PC-3 (cell line): ENCODE measurements at regions not wholly inside any gene's neighbourhood (a gene's known extent, or its start where the extent isn't known, plus 50 kb on each side); places are given as distances from the start of the nearest gene placed in this dataset.

Source experiments
- ATAC-seq: fragments of 200-7000 bp; cut with Tn5 transposase; 2 replicates; pipeline ENCODE4 v1.9.1; 2020; ENCODE audit warnings: mild to moderate bottlenecking, moderate library complexity
- BruUV-seq: library from RNA; stranded (reverse); fragments of 400-500 nt; replicated peaks from 2 replicates; lab custom pipeline; 2021; lab: Mats Ljungman, UMichigan
- CTCF ChIA-PET: fragments of 300-600 bp; sonication (Branson Sonifier 250); formaldehyde crosslinking; loops from one replicate; lab custom pipeline; 2022; ENCODE audit warnings: antibody characterized with exemption; lab: Charles Lee
- POLR2A ChIA-PET: fragments of 300-600 bp; sonication (Branson Sonifier 250); formaldehyde crosslinking; loops from one replicate; lab custom pipeline; 2022; ENCODE audit warnings: antibody characterized with exemption; ENCODE audit not compliant: unreplicated experiment; lab: Charles Lee
- DNase-seq: peaks from one replicate; pipeline ENCODE4 v3.0.0-alpha.2; 2015
- H2AFZ ChIP-seq: fragments of 300-600 bp; sonication (generic); 2 replicates; pipeline ENCODE4 v1.6.0; 2016; ENCODE audit warnings: antibody characterized with exemption, low read length
- H3F3A ChIP-seq: fragments of 300-600 bp; sonication (generic); one replicate; pipeline ENCODE4 v1.6.0; 2017; ENCODE audit warnings: antibody characterized with exemption, low read length, control low read depth, mild to moderate bottlenecking; ENCODE audit not compliant: unreplicated experiment
- H3K27ac ChIP-seq: fragments of 300-600 bp; sonication (generic); 2 replicates; pipeline ENCODE4 v1.5.1; 2016; ENCODE audit warnings: mild to moderate bottlenecking, low read length
- H3K27me3 ChIP-seq: fragments of 300-600 bp; sonication (generic); 2 replicates; pipeline ENCODE4 v1.6.1; 2016; ENCODE audit warnings: low read length, mixed read lengths
- H3K36me3 ChIP-seq: fragments of 300-600 bp; sonication (generic); 2 replicates; pipeline ENCODE4 v1.6.1; 2016; ENCODE audit warnings: low read depth, mixed run types, low read length, mixed read lengths
- H3K4me1 ChIP-seq: fragments of 300-600 bp; sonication (generic); 2 replicates; pipeline ENCODE4 v1.5.1; 2016; ENCODE audit warnings: low read length; ENCODE audit not compliant: insufficient read depth
- H3K4me2 ChIP-seq: fragments of 300-600 bp; sonication (generic); 2 replicates; pipeline ENCODE4 v1.6.0; 2016; ENCODE audit warnings: low read length
- H3K4me3 ChIP-seq: fragments of 300-600 bp; sonication (generic); 2 replicates; pipeline ENCODE4 v1.5.1; 2016; ENCODE audit warnings: mild to moderate bottlenecking, low read length, mixed read lengths
- H3K79me2 ChIP-seq: fragments of 300-600 bp; sonication (generic); 2 replicates; pipeline ENCODE4 v1.6.1; 2017; ENCODE audit warnings: low read length, mixed read lengths
- H3K9ac ChIP-seq: fragments of 300-600 bp; sonication (generic); 2 replicates; pipeline ENCODE4 v1.6.0; 2016; ENCODE audit warnings: mild to moderate bottlenecking, low read length
- H3K9me2 ChIP-seq: fragments of 300-600 bp; sonication (generic); replicated peaks from 2 replicates; pipeline ENCODE4 v1.6.1; 2016; ENCODE audit warnings: mixed run types, low read length, mixed read lengths
- H3K9me3 ChIP-seq: fragments of 300-600 bp; sonication (generic); 2 replicates; pipeline ENCODE4 v1.6.1; 2016; ENCODE audit warnings: low read length, mixed read lengths
- H4K20me1 ChIP-seq: fragments of 300-600 bp; sonication (generic); 2 replicates; pipeline ENCODE4 v1.6.1; 2016; ENCODE audit warnings: low read length, mixed read lengths
- EZH2 ChIP-seq: fragments of 300-600 bp; sonication (generic); IDR thresholded peaks from one replicate; pipeline ENCODE4 v1.6.1; 2017; ENCODE audit warnings: antibody characterized with exemption, mild to moderate bottlenecking, low read length; ENCODE audit not compliant: unreplicated experiment
- EZH2phosphoT487 ChIP-seq: fragments of 300-600 bp; sonication (generic); IDR thresholded peaks from 2 replicates; pipeline ENCODE4 v1.6.1; 2018; ENCODE audit warnings: mild to moderate bottlenecking, antibody characterized with exemption, low read length, borderline replicate concordance
- intact Hi-C: fragments of 100-400 bp; cut with micrococcal nuclease; formaldehyde crosslinking; loops from 2 replicates; pipeline ENCODE4 v1.9.0; 2023
- TF ChIP-seq, protein P1 (sequence below): fragments of 300-600 bp; sonication (generic); conservative IDR thresholded peaks from 2 replicates; pipeline ENCODE4 v1.5.1; 2017; ENCODE audit warnings: antibody characterized with exemption, low read depth, mild to moderate bottlenecking, low read length

DNA sequence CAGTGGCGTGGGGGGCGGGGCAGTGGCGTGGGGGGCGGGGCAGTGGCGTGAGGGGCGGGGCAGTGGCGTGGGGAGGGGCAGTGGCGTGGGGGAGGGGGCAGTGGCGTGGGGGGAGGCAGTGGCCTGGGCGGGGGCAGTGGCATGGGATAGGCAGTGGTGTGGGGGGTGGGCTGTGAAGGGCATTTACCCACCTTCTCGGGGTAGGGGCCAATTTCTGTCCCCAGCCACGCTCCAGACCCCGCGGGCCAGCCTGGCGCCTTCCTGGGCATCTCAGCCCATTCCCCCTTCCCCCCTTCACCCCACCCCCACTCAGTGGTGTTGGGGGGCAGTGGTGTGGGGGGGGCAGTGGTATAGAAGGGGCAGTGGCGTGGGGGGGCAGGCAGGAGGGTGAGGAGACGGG is 92.7 kb downstream of the LITAF start:
- Histone ChIP-seq H3K27ac (no peak overlapping the region), H3K9me3 (no peaks in the 10 kb centered on the region), H3K4me2 (no peak overlapping the region), H3K36me3 (no peaks in the 10 kb centered on the region), H4K20me1 (no peaks in the 10 kb centered on the region), H3K9me2 (no peaks in the 10 kb centered on the region), H2AFZ (no peak overlapping the region), H3K4me1 (peaks cover 17% of the 10 kb centered on the region), H3K79me2 (no peaks in the 10 kb centered on the region), H3K27me3 (no peaks in the 10 kb centered on the region), H3F3A (no peaks in the 10 kb centered on the region), H3K9ac (no peak overlapping the region), H3K4me3 (no peak overlapping the region)
- ATAC-seq (no peak), DNase-seq (no peak)
- no TSS peak for BruUV-seq
- POLR2A ChIA-PET, result no interaction called here
- CTCF ChIA-PET, result no interaction called here
- TF ChIP-seq EZH2phosphoT487 (no peak), EZH2 (no peak)
- TF ChIP-seq, protein P1, sequence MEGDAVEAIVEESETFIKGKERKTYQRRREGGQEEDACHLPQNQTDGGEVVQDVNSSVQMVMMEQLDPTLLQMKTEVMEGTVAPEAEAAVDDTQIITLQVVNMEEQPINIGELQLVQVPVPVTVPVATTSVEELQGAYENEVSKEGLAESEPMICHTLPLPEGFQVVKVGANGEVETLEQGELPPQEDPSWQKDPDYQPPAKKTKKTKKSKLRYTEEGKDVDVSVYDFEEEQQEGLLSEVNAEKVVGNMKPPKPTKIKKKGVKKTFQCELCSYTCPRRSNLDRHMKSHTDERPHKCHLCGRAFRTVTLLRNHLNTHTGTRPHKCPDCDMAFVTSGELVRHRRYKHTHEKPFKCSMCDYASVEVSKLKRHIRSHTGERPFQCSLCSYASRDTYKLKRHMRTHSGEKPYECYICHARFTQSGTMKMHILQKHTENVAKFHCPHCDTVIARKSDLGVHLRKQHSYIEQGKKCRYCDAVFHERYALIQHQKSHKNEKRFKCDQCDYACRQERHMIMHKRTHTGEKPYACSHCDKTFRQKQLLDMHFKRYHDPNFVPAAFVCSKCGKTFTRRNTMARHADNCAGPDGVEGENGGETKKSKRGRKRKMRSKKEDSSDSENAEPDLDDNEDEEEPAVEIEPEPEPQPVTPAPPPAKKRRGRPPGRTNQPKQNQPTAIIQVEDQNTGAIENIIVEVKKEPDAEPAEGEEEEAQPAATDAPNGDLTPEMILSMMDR, result no peak
- intact Hi-C loops, result no loop called here

DNA sequence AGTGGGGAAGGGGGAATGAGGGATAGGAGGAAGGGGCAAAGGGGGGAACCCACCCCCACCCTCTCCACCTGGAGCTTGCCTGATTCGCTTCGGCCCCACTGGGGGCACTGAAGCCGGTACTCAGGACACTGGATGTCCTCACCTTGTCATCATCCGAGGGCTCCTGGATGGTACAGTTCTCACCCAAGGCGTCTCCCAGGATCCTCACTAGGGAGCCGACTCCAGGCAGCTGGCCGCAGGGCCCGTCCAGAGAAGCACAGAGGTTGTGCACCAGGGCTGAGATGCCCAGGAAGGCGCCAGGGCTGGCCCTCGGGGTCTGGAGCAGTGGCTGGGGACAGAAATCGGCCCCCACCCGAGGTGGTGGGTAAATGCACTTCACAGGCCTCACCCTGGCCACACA is 92.3 kb downstream of the LITAF start:
- no peak for DNase-seq
- intact Hi-C loops, result no loop called here
- Histone ChIP-seq H3K9me2 (no peaks in the 10 kb centered on the region), H3K36me3 (no peaks in the 10 kb centered on the region), H3K9me3 (no peaks in the 10 kb centered on the region), H3F3A (no peaks in the 10 kb centered on the region), H2AFZ (no peak overlapping the region), H3K4me1 (peaks cover 17% of the 10 kb centered on the region), H3K27me3 (no peaks in the 10 kb centered on the region), H3K9ac (no peak overlapping the region), H3K79me2 (no peaks in the 10 kb centered on the region), H3K4me2 (no peak overlapping the region), H3K27ac (no peak overlapping the region), H4K20me1 (no peaks in the 10 kb centered on the region), H3K4me3 (no peak overlapping the region)
- no peak for ATAC-seq
- ChIA-PET POLR2A (no interaction called here), CTCF (no interaction called here)
- BruUV-seq, result no TSS peak
- TF ChIP-seq, protein P1, result no peak
- TF ChIP-seq EZH2phosphoT487 (no peak), EZH2 (no peak)

DNA sequence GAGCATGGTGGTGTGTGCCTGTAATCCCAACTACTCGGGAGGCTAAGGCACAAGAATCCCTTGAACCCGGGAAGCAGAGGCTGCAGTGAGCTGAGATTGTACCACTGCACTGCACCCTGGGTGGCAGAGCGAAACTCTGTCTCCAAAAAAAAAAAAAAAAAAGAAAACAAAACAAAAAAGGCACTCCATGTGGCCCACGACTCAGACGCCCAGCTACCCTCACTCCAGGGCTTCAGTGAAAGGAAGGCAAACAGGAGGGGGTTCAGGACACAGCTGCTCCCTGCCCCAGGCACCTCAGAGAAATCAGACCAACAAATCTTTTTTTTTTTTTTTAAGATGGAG is 91.7 kb downstream of the LITAF start:
- no peaks in the 10 kb centered on the region for H3K9me2 ChIP-seq
- H3K79me2 ChIP-seq, result no peaks in the 10 kb centered on the region
- no peak overlapping the region for H3K27ac ChIP-seq
- no peak overlapping the region for H2AFZ ChIP-seq
- DNase-seq (no peak), ATAC-seq (no peak)
- no peaks in the 10 kb centered on the region for H3K27me3 ChIP-seq
- no peaks in the 10 kb centered on the region for H3F3A ChIP-seq
- TF ChIP-seq, protein P1, result no peak
- peaks cover 17% of the 10 kb centered on the region for H3K4me1 ChIP-seq
- H4K20me1 ChIP-seq, result no peaks in the 10 kb centered on the region
- no peaks in the 10 kb centered on the region for H3K9me3 ChIP-seq
- POLR2A ChIA-PET, result interaction anchor here (0.6 kb wide), 1 partner anchor 553 kb away, joined by 25 read pairs; the partner anchor contains the start of gene DEXI
- no TSS peak for BruUV-seq
- H3K4me3 ChIP-seq, result no peak overlapping the region
- CTCF ChIA-PET, result no interaction called here
- H3K9ac ChIP-seq, result no peak overlapping the region
- H3K4me2 ChIP-seq, result no peak overlapping the region
- intact Hi-C loops, result no loop called here
- H3K36me3 ChIP-seq, result no peaks in the 10 kb centered on the region
